ENCODE measurements at regions not wholly inside any gene's neighbourhood (a gene's known extent, or its start where the extent isn't known, plus 50 kb on each side); places are given as distances from the start of the nearest gene placed in this dataset.

GRCh38 chr18:41545091-41545888 is 409.7 kb upstream of the PIK3C3 start:
- no peak for DNase-seq (ENCODE audit: low spot score)

- DNase-seq (ENCODE audit: low spot score) = no peak
These were observed 411.2 kb upstream of the PIK3C3 start for GRCh38 chr18:41543815-41544214.

- no peak for DNase-seq (ENCODE audit: low spot score)
These were observed 414.7 kb upstream of the PIK3C3 start for GRCh38 chr18:41540237-41540871.

GRCh38 chr18:41538751-41539150 is 416.3 kb upstream of the PIK3C3 start:
- DNase-seq (ENCODE audit: low spot score) = no peak

- DNase-seq (ENCODE audit: low spot score) = no peak
These were observed 417.4 kb upstream of the PIK3C3 start for GRCh38 chr18:41537666-41538065.

GRCh38 chr18:41532344-41533086 is 422.5 kb upstream of the PIK3C3 start:
- DNase-seq (ENCODE audit: low spot score) = no peak

- DNase-seq (ENCODE audit: low spot score) = no peak
These were observed 424.1 kb upstream of the PIK3C3 start for GRCh38 chr18:41530970-41531369.

GRCh38 chr18:41529093-41529492 is 425.9 kb upstream of the PIK3C3 start:
- no peak for DNase-seq (ENCODE audit: low spot score)

- DNase-seq (ENCODE audit: low spot score) = no peak
These were observed 429.0 kb upstream of the PIK3C3 start for GRCh38 chr18:41526054-41526453.

- no peak for DNase-seq (ENCODE audit: low spot score)
These were observed 430.2 kb upstream of the PIK3C3 start for GRCh38 chr18:41524674-41525470.

GRCh38 chr18:41517142-41517541 is 437.9 kb upstream of the PIK3C3 start:
- no peak for DNase-seq (ENCODE audit: low spot score)

GRCh38 chr18:41513438-41513837 is 441.6 kb upstream of the PIK3C3 start:
- DNase-seq (ENCODE audit: low spot score) = no peak

- no peak for DNase-seq (ENCODE audit: low spot score)
These were observed 450.7 kb upstream of the PIK3C3 start for GRCh38 chr18:41504316-41504715.

- no peak for DNase-seq (ENCODE audit: low spot score)
These were observed 453.2 kb upstream of the PIK3C3 start for GRCh38 chr18:41501848-41502247.

GRCh38 chr18:41499345-41499744 is 455.7 kb upstream of the PIK3C3 start:
- no peak for DNase-seq (ENCODE audit: low spot score)

GRCh38 chr18:41490861-41491260 is 464.2 kb upstream of the PIK3C3 start:
- no peak for DNase-seq (ENCODE audit: low spot score)

GRCh38 chr18:41486575-41486974 is 468.5 kb upstream of the PIK3C3 start:
- DNase-seq (ENCODE audit: low spot score) = no peak

GRCh38 chr18:41484069-41484468 is 471.0 kb upstream of the PIK3C3 start:
- no peak for DNase-seq (ENCODE audit: low spot score)

GRCh38 chr18:41482501-41482900 is 472.5 kb upstream of the PIK3C3 start:
- DNase-seq (ENCODE audit: low spot score) = no peak

- no peak for DNase-seq (ENCODE audit: low spot score)
These were observed 488.4 kb upstream of the PIK3C3 start for GRCh38 chr18:41466436-41467160.

- no peak for DNase-seq (ENCODE audit: low spot score)
These were observed 489.6 kb upstream of the PIK3C3 start for GRCh38 chr18:41465386-41465785.
